A549 (cell line): ENCODE measurements at regions not wholly inside any gene's neighbourhood (a gene's known extent, or its start where the extent isn't known, plus 50 kb on each side); places are given as distances from the start of the nearest gene placed in this dataset.

ENCODE experiments used
- ATAC-seq, 2 experiments: fragments of 200-7000 bp in 1 of 2; fragments of >200 bp in 1 of 2; cut with Nextera tagmentation in 1 of 2; cut with Tn5 transposase in 1 of 2; 3 replicates each; pipeline versions ENCODE4 v1.8.0 to v1.9.1; 2018 to 2020; ENCODE audit warnings: mild to moderate bottlenecking in 1 of 2, moderate library complexity in 1 of 2
- CTCF ChIA-PET: fragments of 300-600 bp; sonication (Branson Sonifier 250); formaldehyde crosslinking; extraction: SDS; loops from one replicate; lab custom pipeline; 2021; ENCODE audit warnings: antibody characterized with exemption, inconsistent platforms; lab: Yijun Ruan, JAX
- POLR2A ChIA-PET: fragments of 350-600 bp; formaldehyde crosslinking; extraction: SDS; loops from one replicate; lab custom pipeline; 2021; ENCODE audit warnings: antibody characterized with exemption, inconsistent platforms; lab: Yijun Ruan, JAX
- DNase-seq, 2 experiments: peaks; one replicate each; pipeline versions ENCODE4 v3.0.0 to v3.0.0-alpha.2; 2011 to 2016; ENCODE audit warnings: low read depth in 1 of 2, low spot score in 1 of 2
- FAIRE-seq: peaks from 2 replicates; lab custom pipeline; 2011; peaks lifted over from hg19 to GRCh38; lab: Jason Lieb, UNC
- H3K27ac ChIP-seq, 2 experiments: fragments of >200 bp; sonication (Bioruptor Twin); formaldehyde crosslinking; 3 replicates each; pipeline ENCODE4 v1.5.1; 2016 to 2017
- H3K4me1 ChIP-seq: fragments of >200 bp; sonication (Bioruptor Twin); formaldehyde crosslinking; 3 replicates; pipeline ENCODE4 v1.6.1; 2016
- H3K4me2 ChIP-seq: fragments of >200 bp; sonication (Bioruptor Twin); formaldehyde crosslinking; 3 replicates; pipeline ENCODE4 v1.6.1; 2016
- H3K4me3 ChIP-seq: fragments of >200 bp; sonication (Bioruptor Twin); formaldehyde crosslinking; 3 replicates; pipeline ENCODE4 v1.5.1; 2016
- H3K9me3 ChIP-seq: fragments of >200 bp; sonication (Bioruptor Twin); formaldehyde crosslinking; 3 replicates; pipeline ENCODE4 v1.6.1; 2016
- BHLHE40 ChIP-seq: IDR thresholded peaks from 2 replicates; pipeline ENCODE4 v1.6.1; 2012; ENCODE audit warnings: low read depth, low read length, inconsistent platforms
- CEBPB ChIP-seq, 2 experiments: fragments of >200 bp in 1 of 2; sonication (Bioruptor Twin) in 1 of 2; formaldehyde crosslinking in 1 of 2; IDR thresholded peaks; 2 replicates each; pipeline ENCODE4 v1.6.1; 2012 to 2016
- CHD2 ChIP-seq: fragments of 150-350 bp; IDR thresholded peaks from 2 replicates; pipeline ENCODE4 v1.6.1; 2014; ENCODE audit warnings: low read length; ENCODE audit not compliant: partially characterized antibody
- EHMT2 ChIP-seq: fragments of 200-600 bp; sonication (generic); IDR thresholded peaks from 2 replicates; pipeline ENCODE4 v1.6.1; 2016; ENCODE audit warnings: antibody characterized with exemption, low read depth, mild to moderate bottlenecking, moderate library complexity
- ELK1 ChIP-seq: fragments of 150-350 bp; IDR thresholded peaks from 2 replicates; pipeline ENCODE4 v1.6.1; 2014; ENCODE audit warnings: low read depth, mild to moderate bottlenecking, low read length
- EP300 ChIP-seq, 2 experiments: fragments of >200 bp; sonication (Bioruptor Twin); formaldehyde crosslinking; IDR thresholded peaks; 2 replicates in 1 of 2; 3 replicates in 1 of 2; pipeline ENCODE4 v1.6.1; 2016 to 2017
- ESRRA ChIP-seq: fragments of 150-350 bp; IDR thresholded peaks from 2 replicates; pipeline ENCODE4 v1.6.1; 2014; ENCODE audit warnings: mild to moderate bottlenecking, low read length, borderline replicate concordance
- GATA3 ChIP-seq: IDR thresholded peaks from 2 replicates; pipeline ENCODE4 v1.6.1; 2012; ENCODE audit warnings: borderline replicate concordance
- HDAC2 ChIP-seq: fragments of 200-600 bp; sonication (generic); IDR thresholded peaks from 2 replicates; pipeline ENCODE4 v1.6.1; 2016
- HOXB13 ChIP-seq: fragments of 250-450 bp; sonication (Bioruptor Pico); IDR thresholded peaks from 2 replicates; pipeline ENCODE4 v1.5.0; 2020; ENCODE audit warnings: low read depth, mild to moderate bottlenecking, moderate library complexity
- JUNB ChIP-seq: fragments of >200 bp; sonication (Bioruptor Twin); formaldehyde crosslinking; IDR thresholded peaks from 2 replicates; pipeline ENCODE4 v1.6.1; 2016
- KDM1A ChIP-seq: fragments of 200-600 bp; sonication (generic); IDR thresholded peaks from 2 replicates; pipeline ENCODE4 v1.6.1; 2016; ENCODE audit warnings: low read depth, mild to moderate bottlenecking
- MAFK ChIP-seq: fragments of 450-650 bp; IDR thresholded peaks from 2 replicates; pipeline ENCODE4 v1.6.1; 2014; ENCODE audit not compliant: partially characterized antibody
- NR3C1 ChIP-seq: fragments of >200 bp; sonication (Bioruptor Twin); formaldehyde crosslinking; IDR thresholded peaks from 3 replicates; pipeline ENCODE4 v1.6.1; 2017
- POLR2AphosphoS2 ChIP-seq: conservative IDR thresholded peaks from 2 replicates; pipeline ENCODE4 v1.6.1; 2012; ENCODE audit warnings: low read length, improper control_type of control experiment, inconsistent platforms
- SMC3 ChIP-seq: fragments of >200 bp; sonication (Bioruptor Twin); formaldehyde crosslinking; IDR thresholded peaks from 3 replicates; pipeline ENCODE4 v1.6.1; 2018; ENCODE audit warnings: inconsistent platforms
- TP53 ChIP-seq: fragments of 250-450 bp; sonication (Bioruptor Pico); IDR thresholded peaks from 2 replicates; pipeline ENCODE4 v1.5.0; 2021; ENCODE audit warnings: mild to moderate bottlenecking, moderate library complexity
- ZC3H11A ChIP-seq: fragments of 450-650 bp; IDR thresholded peaks from 2 replicates; pipeline ENCODE4 v1.6.1; 2014; ENCODE audit warnings: antibody characterized with exemption, mild to moderate bottlenecking
- ZFP36 ChIP-seq: fragments of 450-650 bp; IDR thresholded peaks from 2 replicates; pipeline ENCODE4 v1.6.1; 2014; ENCODE audit warnings: borderline replicate concordance; ENCODE audit not compliant: partially characterized antibody
- ZSCAN20 ChIP-seq: fragments of 250-450 bp; sonication (Bioruptor Pico); IDR thresholded peaks from 2 replicates; pipeline ENCODE4 v1.8.0; 2022; ENCODE audit warnings: mild to moderate bottlenecking, moderate library complexity
- WGBS: methylation state at CpG from one replicate; pipeline ENCODE4 v1.1.6; 2017; ENCODE audit errors: missing lambda C conversion rate; 5-methylcytosine and 5-hydroxymethylcytosine counted together
- TF ChIP-seq, protein P1 (sequence below): fragments of 450-650 bp; IDR thresholded peaks from 2 replicates; pipeline ENCODE4 v1.6.1; 2014; ENCODE audit warnings: antibody characterized with exemption
- TF ChIP-seq, protein P2 (sequence below): fragments of 250-450 bp; sonication (Bioruptor Pico); IDR thresholded peaks from 2 replicates; pipeline ENCODE4 v1.5.0; 2020; ENCODE audit warnings: low read depth, mild to moderate bottlenecking, moderate library complexity

DNA sequence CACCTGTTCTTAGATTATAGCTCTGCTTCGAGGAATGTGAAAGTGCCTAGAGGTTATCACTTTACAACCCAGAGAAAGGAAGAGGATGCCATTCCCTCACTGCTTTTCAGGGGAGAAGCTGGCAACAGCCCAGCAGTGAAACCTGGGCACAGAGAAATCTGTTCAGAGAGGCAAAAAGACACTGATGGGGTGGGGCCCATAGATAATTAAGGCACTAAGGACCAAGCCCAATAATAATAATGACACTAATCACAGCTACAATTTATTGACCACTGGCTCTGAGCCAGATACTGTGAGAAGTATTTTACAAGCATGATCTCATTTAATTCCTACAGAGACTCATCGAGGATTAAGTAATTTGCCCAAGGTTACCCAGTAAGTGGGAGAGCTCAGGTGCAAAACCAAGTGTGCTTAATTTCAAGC, 168.3 kb downstream of the PIK3R1 start:
- Histone ChIP-seq H3K4me3 (no peak overlapping the region), H3K9me3 (no peaks in the 10 kb centered on the region; the same call in 2 of the 3 replicates), H3K27ac (no peak overlapping the region), H3K4me1 (no peaks in the 10 kb centered on the region), H3K4me2 (no peak overlapping the region)
- TF ChIP-seq GATA3 (no peak), ZFP36 (no peak), ELK1 (no peak), BHLHE40 (no peak), TP53 (CRISPR knock-in tag) (no peak), HOXB13 (no peak), CHD2 (no peak), ZSCAN20 (CRISPR knock-in tag) (no peak), SMC3 (no peak), POLR2AphosphoS2 (no peak), MAFK (no peak)
- ATAC-seq (no peak), DNase-seq (no peak), FAIRE-seq (no peak)
- CTCF ChIA-PET = no interaction called here
- WGBS = 13% methylated on average over 2 of the region's 2 CpGs
- POLR2A ChIA-PET = no interaction called here

DNA sequence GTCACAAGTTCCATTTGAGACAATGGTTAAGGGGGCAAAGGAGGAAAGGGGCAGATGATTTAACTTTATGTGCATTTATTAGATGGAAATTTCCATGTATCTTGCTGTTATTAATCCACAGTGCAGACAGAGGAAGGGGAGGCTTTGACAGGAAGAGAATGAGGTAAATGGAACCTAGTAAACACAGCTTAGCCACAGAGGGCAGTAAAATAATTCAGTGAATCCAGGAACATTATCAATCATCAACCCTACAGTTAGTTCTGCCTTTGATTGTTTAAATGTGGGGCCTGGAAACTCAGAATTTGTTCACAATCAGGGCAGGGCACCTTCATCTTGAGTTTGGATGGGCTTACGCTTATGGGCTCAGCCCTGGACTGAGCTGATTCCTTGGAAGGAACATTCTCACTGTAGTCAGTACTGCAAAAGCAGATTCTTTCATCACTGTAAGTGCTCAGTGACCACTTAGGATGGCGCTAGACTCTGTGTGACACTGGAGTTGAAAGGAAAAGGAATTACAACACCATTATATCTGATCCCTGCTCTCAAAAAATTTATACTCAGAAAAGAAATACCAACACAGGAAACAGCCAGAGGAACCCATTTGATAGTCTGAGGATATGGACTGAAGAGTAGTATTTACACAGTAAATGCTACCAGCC, 169.5 kb downstream of the PIK3R1 start:
- Histone ChIP-seq H3K27ac (no peak overlapping the region), H3K4me2 (no peak overlapping the region), H3K4me1 (no peaks in the 10 kb centered on the region), H3K4me3 (no peak overlapping the region), H3K9me3 (no peaks in the 10 kb centered on the region; the same call in 2 of the 3 replicates)
- ATAC-seq = no peak
- TF ChIP-seq CEBPB (IDR thresholded peaks at IDR 0.05) (no peak), EP300 (IDR thresholded peaks at IDR 0.05) (no peak), ZSCAN20 (CRISPR knock-in tag) (no peak), NR3C1 (no peak)
- FAIRE-seq = no peak
- CTCF ChIA-PET = interaction anchor here (1.2 kb wide), 1 partner anchor 99 kb away, joined by 3 read pairs; no protein-coding TSS in a partner anchor
- WGBS = 76% methylated on average over 2 of the region's 2 CpGs
- no peak for DNase-seq
- POLR2A ChIA-PET = no interaction called here

GRCh38 chr5:68385936-68386335, 170.4 kb downstream of the PIK3R1 start:
- TF ChIP-seq, protein P1, sequence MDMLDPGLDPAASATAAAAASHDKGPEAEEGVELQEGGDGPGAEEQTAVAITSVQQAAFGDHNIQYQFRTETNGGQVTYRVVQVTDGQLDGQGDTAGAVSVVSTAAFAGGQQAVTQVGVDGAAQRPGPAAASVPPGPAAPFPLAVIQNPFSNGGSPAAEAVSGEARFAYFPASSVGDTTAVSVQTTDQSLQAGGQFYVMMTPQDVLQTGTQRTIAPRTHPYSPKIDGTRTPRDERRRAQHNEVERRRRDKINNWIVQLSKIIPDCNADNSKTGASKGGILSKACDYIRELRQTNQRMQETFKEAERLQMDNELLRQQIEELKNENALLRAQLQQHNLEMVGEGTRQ = no peak
- no peak for TF ChIP-seq EHMT2
- no peak for TF ChIP-seq EP300 (IDR thresholded peaks at IDR 0.05)
- no peak for TF ChIP-seq GATA3
- TF ChIP-seq HDAC2 = no peak
- ChIA-PET POLR2A (no interaction called here), CTCF (interaction anchor here (1.2 kb wide), 1 partner anchor 99 kb away, joined by 3 read pairs; no protein-coding TSS in a partner anchor)
- Histone ChIP-seq H3K4me2 (no peak overlapping the region), H3K4me1 (no peaks in the 10 kb centered on the region), H3K27ac (no peak overlapping the region), H3K4me3 (no peak overlapping the region), H3K9me3 (no peaks in the 10 kb centered on the region; the same call in 2 of the 3 replicates)
- WGBS = 49% methylated on average over 2 of the region's 2 CpGs
- no peak for DNase-seq
- no peak for ATAC-seq
- no peak for FAIRE-seq

DNA sequence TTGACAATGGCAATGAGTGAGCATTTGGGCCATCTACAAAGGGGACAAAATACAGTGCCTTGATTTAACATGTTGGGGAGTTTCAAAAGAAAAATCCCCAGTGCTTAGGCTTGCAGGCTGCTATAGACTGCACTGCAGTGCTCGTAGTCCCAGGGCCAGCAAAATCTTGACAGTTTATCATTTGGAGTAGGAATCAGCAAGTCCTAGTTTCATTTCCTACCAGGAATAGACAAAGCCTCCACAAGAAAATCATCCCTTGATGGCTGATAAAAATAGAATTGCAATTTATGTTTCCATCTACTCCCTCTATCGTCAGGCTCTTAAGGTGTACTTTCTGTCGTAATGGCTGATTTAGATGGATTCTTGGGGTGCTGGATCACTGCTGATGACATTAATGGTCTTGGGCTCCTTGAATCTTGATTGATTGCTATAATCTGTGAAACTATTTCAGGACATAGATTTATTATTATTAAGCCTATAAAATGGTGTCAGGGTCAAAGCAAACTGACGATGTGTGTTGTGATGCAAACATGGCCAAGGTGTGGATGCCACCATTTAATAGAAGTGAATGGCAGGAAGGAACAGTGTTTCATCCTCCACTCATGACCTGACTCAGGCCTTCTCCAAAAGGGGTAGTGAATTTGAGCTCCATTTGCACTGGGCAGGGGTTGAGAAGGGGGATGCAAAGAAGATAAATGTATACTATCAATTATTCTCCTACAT, 171.7 kb downstream of the PIK3R1 start:
- Histone ChIP-seq H3K4me2 (no peak overlapping the region), H3K9me3 (no peaks in the 10 kb centered on the region; the same call in 2 of the 3 replicates), H3K4me3 (no peak overlapping the region), H3K4me1 (no peaks in the 10 kb centered on the region), H3K27ac (no peak overlapping the region)
- ChIA-PET CTCF (interaction anchor here (0.8 kb wide), 1 partner anchor 13 kb away, joined by 3 read pairs; no protein-coding TSS in a partner anchor), POLR2A (no interaction called here)
- no peak for FAIRE-seq
- TF ChIP-seq, protein P2, sequence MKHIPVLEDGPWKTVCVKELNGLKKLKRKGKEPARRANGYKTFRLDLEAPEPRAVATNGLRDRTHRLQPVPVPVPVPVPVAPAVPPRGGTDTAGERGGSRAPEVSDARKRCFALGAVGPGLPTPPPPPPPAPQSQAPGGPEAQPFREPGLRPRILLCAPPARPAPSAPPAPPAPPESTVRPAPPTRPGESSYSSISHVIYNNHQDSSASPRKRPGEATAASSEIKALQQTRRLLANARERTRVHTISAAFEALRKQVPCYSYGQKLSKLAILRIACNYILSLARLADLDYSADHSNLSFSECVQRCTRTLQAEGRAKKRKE (CRISPR knock-in tag) = no peak
- TF ChIP-seq KDM1A (no peak), ZC3H11A (no peak), NR3C1 (no peak), ESRRA (no peak), JUNB (no peak), EP300 (IDR thresholded peaks at IDR 0.05) (no peak), POLR2AphosphoS2 (no peak), MAFK (no peak)
- DNase-seq = no peak
- WGBS = 92% methylated on average over 4 of the region's 4 CpGs
- ATAC-seq = no peak
